ENCODE measurements at regions not wholly inside any gene's neighbourhood (a gene's known extent, or its start where the extent isn't known, plus 50 kb on each side); places are given as distances from the start of the nearest gene placed in this dataset.

GRCh38 chr5:167512111-167512510 is 779.3 kb upstream of the WWC1 start:
- no peak for DNase-seq

GRCh38 chr5:167513381-167513780 is 778.1 kb upstream of the WWC1 start:
- DNase-seq: no peak

- DNase-seq: no peak
Measured at GRCh38 chr5:167514461-167514860, 777.0 kb upstream of the WWC1 start.

GRCh38 chr5:167525004-167525403 is 766.4 kb upstream of the WWC1 start:
- no peak for DNase-seq

- DNase-seq: no peak
Measured at GRCh38 chr5:167528651-167529050, 762.8 kb upstream of the WWC1 start.

GRCh38 chr5:167530548-167530947 is 760.9 kb upstream of the WWC1 start:
- DNase-seq: no peak

GRCh38 chr5:167533814-167534795 is 757.3 kb upstream of the WWC1 start:
- no peak for DNase-seq

GRCh38 chr5:167539747-167540146 is 751.7 kb upstream of the WWC1 start:
- no peak for DNase-seq

GRCh38 chr5:167546270-167546669 is 745.2 kb upstream of the WWC1 start:
- no peak for DNase-seq

GRCh38 chr5:167552356-167552755 is 739.1 kb upstream of the WWC1 start:
- no peak for DNase-seq

- DNase-seq: no peak
Measured at GRCh38 chr5:167553511-167553910, 737.9 kb upstream of the WWC1 start.

- no peak for DNase-seq
Measured at GRCh38 chr5:167554564-167555290, 736.7 kb upstream of the WWC1 start.

- DNase-seq: no peak
Measured at GRCh38 chr5:167555565-167556166, 735.8 kb upstream of the WWC1 start.

GRCh38 chr5:167557359-167557758 is 734.1 kb upstream of the WWC1 start:
- DNase-seq: no peak

GRCh38 chr5:167561796-167562195 is 729.6 kb upstream of the WWC1 start:
- no peak for DNase-seq

GRCh38 chr5:167564275-167564674 is 727.2 kb upstream of the WWC1 start:
- DNase-seq: no peak

GRCh38 chr5:167565189-167565954 is 726.1 kb upstream of the WWC1 start:
- peak; percentile 15 for DNase-seq

GRCh38 chr5:167570431-167570830 is 721.0 kb upstream of the WWC1 start:
- no peak for DNase-seq

- DNase-seq: no peak
Measured at GRCh38 chr5:167571824-167572223, 719.6 kb upstream of the WWC1 start.

GRCh38 chr5:167573370-167574127 is 717.9 kb upstream of the WWC1 start:
- DNase-seq: peak; percentile 10

GRCh38 chr5:167574464-167574863 is 717.0 kb upstream of the WWC1 start:
- no peak for DNase-seq

GRCh38 chr5:167575330-167575729 is 716.1 kb upstream of the WWC1 start:
- no peak for DNase-seq
